ENCODE measurements at regions not wholly inside any gene's neighbourhood (a gene's known extent, or its start where the extent isn't known, plus 50 kb on each side); places are given as distances from the start of the nearest gene placed in this dataset.

GRCh38 chr4:17081179-17081578 is 182.7 kb upstream of the LDB2 start:
- BruUV-seq (replicated peaks) = no TSS peak
- no peaks in the 10 kb centered on the region for H3K27me3 ChIP-seq (ENCODE audit: control insufficient read depth in 2 of 2, insufficient read depth in 2 of 2, low read length in 2 of 2)
- DNase-seq (ENCODE audit: low read depth, low spot score) (no peak), FAIRE-seq (no peak)
- ChIA-PET POLR2A (no interaction called here), CTCF (no interaction called here)
- no peaks in the 10 kb centered on the region for H3K9me1 ChIP-seq (replicated peaks; ENCODE audit: control insufficient read depth, extremely low read depth, insufficient read depth, low read length)
- intact Hi-C loops (cut with micrococcal nuclease) = no loop called here
- no peaks in the 10 kb centered on the region for H3K79me2 ChIP-seq (ENCODE audit: control insufficient read depth, insufficient read depth, low read length)
- H3K36me3 ChIP-seq (ENCODE audit: control insufficient read depth in 2 of 2, extremely low read depth in 1 of 2, insufficient read depth in 2 of 2, low read length in 2 of 2) = no peaks in the 10 kb centered on the region
- TF ChIP-seq FOS (IDR thresholded peaks at IDR 0.05; ENCODE audit: borderline replicate concordance, insufficient read depth, low read length) = no peak
- no peak for TF ChIP-seq MYC (IDR thresholded peaks at IDR 0.05; ENCODE audit: low read depth, low read length)
- no peak for TF ChIP-seq POLR2A (IDR thresholded peaks at IDR 0.05; ENCODE audit: low read depth, low read length)
- no peak for TF ChIP-seq POLR2AphosphoS5 (IDR thresholded peaks at IDR 0.05; ENCODE audit: insufficient read depth, low read depth, low read length)
- TF ChIP-seq MAX (IDR thresholded peaks at IDR 0.05; ENCODE audit: insufficient read depth, insufficient read length) = no peak
- TF ChIP-seq JUN (IDR thresholded peaks at IDR 0.05; ENCODE audit: borderline replicate concordance, insufficient read depth, insufficient read length, low read depth) = no peak
- TF ChIP-seq GATA2 (IDR thresholded peaks at IDR 0.05; ENCODE audit: insufficient read depth, insufficient read length, low read depth, low read length) = no peak
- no peak for TF ChIP-seq EZH2 (IDR thresholded peaks at IDR 0.05; ENCODE audit: borderline replicate concordance, low read depth, low read length, severe bottlenecking)
- no peak for TF ChIP-seq CTCF (IDR thresholded peaks at IDR 0.05; ENCODE audit: extremely low read depth in 1 of 2, insufficient read depth in 1 of 2, low read depth in 1 of 2, low read length in 2 of 2)
- H3K27ac ChIP-seq (ENCODE audit: insufficient read depth, low read depth, low read length) = no peak overlapping the region
- dilution Hi-C loops (cut with MboI; ENCODE audit: extremely low pct_ligation_motif_present, low sequenced_read_pairs) = no loop called here
- no peaks in the 10 kb centered on the region for H3K9me3 ChIP-seq (replicated peaks; ENCODE audit: control insufficient read depth, insufficient read depth, low read length)
- H4K20me1 ChIP-seq (replicated peaks; ENCODE audit: control insufficient read depth, extremely low read depth, insufficient read depth, low read length) = no peaks in the 10 kb centered on the region
- H3K9ac ChIP-seq (replicated peaks; ENCODE audit: extremely low read depth, insufficient read depth, low read length) = no peak overlapping the region
- no peak overlapping the region for H2AFZ ChIP-seq (ENCODE audit: low read depth, low read length)
- H3K4me2 ChIP-seq (ENCODE audit: insufficient read depth, low read length) = no peak overlapping the region
- H3K4me1 ChIP-seq (ENCODE audit: control insufficient read depth, extremely low read depth, insufficient read depth, low read length) = no peaks in the 10 kb centered on the region
- H3K4me3 ChIP-seq (replicated peaks in 1 of 3; ENCODE audit: insufficient read depth in 1 of 3, low read depth in 1 of 3, low read length in 3 of 3) = no peak overlapping the region
